Heart right ventricle (tissue), 16 donors: ENCODE measurements at regions not wholly inside any gene's neighbourhood (a gene's known extent, or its start where the extent isn't known, plus 50 kb on each side); places are given as distances from the start of the nearest gene placed in this dataset.

ENCODE experiments used
- ATAC-seq, 8 donors: fragments of 200-7000 bp; cut with Tn5 transposase; one replicate each; pipeline ENCODE4 v1.9.1; 2020; ENCODE audit warnings: mild to moderate bottlenecking in 8 of 8, moderate library complexity in 8 of 8, moderate number of reproducible peaks in 1 of 8
- DNase-seq, 2 donors: peaks; one replicate each; pipeline ENCODE4 v3.0.0-alpha.2; 2020
- H3K27ac ChIP-seq, 10 donors: fragments of 200-600 bp; sonication (generic) in 2 of 10; one replicate each; pipeline versions ENCODE4 v1.5.0 to v1.8.0; 2020 to 2022; ENCODE audit warnings: mild to moderate bottlenecking in 3 of 10
- H3K27me3 ChIP-seq, 7 donors: fragments of 200-600 bp; one replicate each; pipeline ENCODE4 v1.8.0; 2021 to 2022; ENCODE audit warnings: mild to moderate bottlenecking in 2 of 7
- H3K36me3 ChIP-seq, 9 donors: fragments of 200-600 bp; sonication (generic) in 1 of 9; one replicate each; pipeline versions ENCODE4 v1.5.0 to v1.8.0; 2020 to 2022; ENCODE audit warnings: mild to moderate bottlenecking in 2 of 9
- H3K4me1 ChIP-seq, 9 donors: fragments of 200-600 bp; sonication (generic) in 1 of 9; one replicate each; pipeline versions ENCODE4 v1.5.0 to v1.8.0; 2020 to 2022; ENCODE audit warnings: mild to moderate bottlenecking in 4 of 9
- H3K4me3 ChIP-seq, 10 donors: fragments of 200-600 bp; sonication (generic) in 2 of 10; one replicate each; pipeline versions ENCODE4 v1.5.0 to v1.8.0; 2020 to 2022; ENCODE audit warnings: mild to moderate bottlenecking in 7 of 10, moderate library complexity in 2 of 10
- H3K9me3 ChIP-seq, 11 donors: fragments of 200-600 bp in 10 of 11; sonication (generic) in 2 of 11; one replicate each; pipeline versions ENCODE4 v1.5.0 to v1.8.0; 2013 to 2022; ENCODE audit warnings: mild to moderate bottlenecking in 2 of 11, control low read depth in 1 of 11, moderate library complexity in 1 of 11
- CTCF ChIP-seq, 9 donors: fragments of 200-600 bp; sonication (generic) in 2 of 9; IDR thresholded peaks; one replicate each; pipeline versions ENCODE4 v1.5.0 to v1.8.0; 2021 to 2022; ENCODE audit warnings: antibody characterized with exemption in 9 of 9, mild to moderate bottlenecking in 5 of 9, moderate library complexity in 1 of 9
- WGBS, 2 donors: extraction: QIAGEN DNeasy Blood & Tissue Kit; methylation state at CpG; one replicate each; pipeline ENCODE4 v1.1.7; 2013; ENCODE audit warnings: inconsistent platforms in 1 of 2; 5-methylcytosine and 5-hydroxymethylcytosine counted together
- intact Hi-C, 10 donors: fragments of 100-400 bp; cut with DNase I; formaldehyde crosslinking; loops; one replicate each; pipeline versions ENCODE4 v1.11.1 to v1.14.2; 2022
- donor health status: Arrhythmogenic right ventricular cardiomyopathy.
- donor health status: ischemic (EF 13 %, LVEDD 7.1; RV severe dilation, severe dysfunction).
- donor health status: healthy with polysubstance abuse.
- donor health status: DM: no; HTN: yes; CAD: no.
- donor health status: DM: no; HTN: no; CAD: no.
- donor health status: ischemic (EF 25% LVEDD 6.9; RV normal size, moderate dysfunction).
- donor health status: ischemic (EF 25% LVEDD 5.7; RV mildly dilated, moderate dysfunction).
- donor health status: healthy.
- donor health status: DM: yes; HTN: yes; CAD: no.
- donor health status: Ischemic cardiomyopathy.
- donor health status: ischemic (EF 35%, LVEDD 5.7; RV mildly dilated, moderate dysfunction).
- donor health status: nonischemic (EF 11% LVEDD 7.7; RV severe dilation, severe dysfunction).
- donor health status: DM: yes; HTN: yes; CAD: no.
- donor health status: PGD.
- donor health status: ischemic (EF 29% LVEDD 5.4; RV normal size, mild dysfunction).
- donor health status: nonischemic (EF 23%, LVEDD 6.1; RV moderate dilation, normal function).

GRCh38 chr20:19890445-19891051 is 126.6 kb upstream of the NAA20 start:
- DNase-seq (no peak), ATAC-seq (no peak)
- Histone ChIP-seq H3K9me3 (peaks cover 0 to 6% (median 0%) of the 10 kb centered on the region in 11 donors), H3K4me3 (peak overlapping the region in 8 of 10 donors; percentile 30 to 58 (median 54)), H3K27ac (peak overlapping the region; percentile 47 to 98 (median 88)), H3K36me3 (peaks cover 0 to 50% (median 11%) of the 10 kb centered on the region in 9 donors), H3K27me3 (no peaks in the 10 kb centered on the region), H3K4me1 (peaks cover 27 to 92% (median 58%) of the 10 kb centered on the region in 9 donors)
- TF ChIP-seq CTCF (IDR thresholded peaks at IDR 0.05), result no peak
- intact Hi-C loops, result no loop called here
- 57 to 62% methylated on average over 4 of the region's 4 CpGs for WGBS, 2 donors

- Histone ChIP-seq H3K27me3 (no peaks in the 10 kb centered on the region), H3K4me1 (peaks cover 14 to 82% (median 45%) of the 10 kb centered on the region in 9 donors), H3K27ac (no peak overlapping the region), H3K36me3 (peaks cover 0 to 78% (median 19%) of the 10 kb centered on the region in 9 donors), H3K9me3 (peaks cover 0 to 8% (median 0%) of the 10 kb centered on the region in 11 donors), H3K4me3 (no peak overlapping the region)
- 83 to 84% methylated on average over 4 of the region's 4 CpGs for WGBS, 2 donors
- TF ChIP-seq CTCF (IDR thresholded peaks at IDR 0.05), result no peak
- intact Hi-C loops, result no loop called here
- ATAC-seq (no peak), DNase-seq (no peak)
Measured at GRCh38 chr20:19893356-19893755, 123.8 kb upstream of the NAA20 start.

- H3K4me1 ChIP-seq, result peaks cover under 1 to 58% (median 25%) of the 10 kb centered on the region in 9 donors
Measured at GRCh38 chr20:19895761-19896160, 121.4 kb upstream of the NAA20 start.

GRCh38 chr20:19897891-19898290 is 119.3 kb upstream of the NAA20 start:
- intact Hi-C loops, result no loop called here
- 76 to 85% methylated on average over 6 of the region's 6 CpGs for WGBS, 2 donors

More at GRCh38 chr20:19895761-19896160, 121.4 kb upstream of the NAA20 start:
- peaks cover 0 to 21% (median 9%) of the 10 kb centered on the region in 11 donors for H3K9me3 ChIP-seq
- H3K36me3 ChIP-seq, result peaks cover 0 to 88% (median 28%) of the 10 kb centered on the region in 9 donors
- no peak overlapping the region for H3K4me3 ChIP-seq
- ATAC-seq, result no peak
- no peaks in the 10 kb centered on the region for H3K27me3 ChIP-seq
- 91 to 97% methylated on average over 2 of the region's 2 CpGs for WGBS, 2 donors
- DNase-seq, result no peak
- TF ChIP-seq CTCF (IDR thresholded peaks at IDR 0.05), result no peak
- intact Hi-C loops, result no loop called here
- no peak overlapping the region for H3K27ac ChIP-seq

More at GRCh38 chr20:19897891-19898290, 119.3 kb upstream of the NAA20 start:
- no peak overlapping the region for H3K27ac ChIP-seq
- H3K4me3 ChIP-seq, result no peak overlapping the region
- peaks cover 0 to 85% (median 22%) of the 10 kb centered on the region in 9 donors for H3K36me3 ChIP-seq
- H3K27me3 ChIP-seq, result no peaks in the 10 kb centered on the region
- no peak for TF ChIP-seq CTCF (IDR thresholded peaks at IDR 0.05)
- DNase-seq (no peak), ATAC-seq (peak in 1 of 8 donors; percentile 47)
- peaks cover 0 to 15% (median 9%) of the 10 kb centered on the region in 11 donors for H3K9me3 ChIP-seq
- peaks cover 0 to 55% (median 22%) of the 10 kb centered on the region in 9 donors for H3K4me1 ChIP-seq
